ENCODE measurements at regions not wholly inside any gene's neighbourhood (a gene's known extent, or its start where the extent isn't known, plus 50 kb on each side); places are given as distances from the start of the nearest gene placed in this dataset.

DNA sequence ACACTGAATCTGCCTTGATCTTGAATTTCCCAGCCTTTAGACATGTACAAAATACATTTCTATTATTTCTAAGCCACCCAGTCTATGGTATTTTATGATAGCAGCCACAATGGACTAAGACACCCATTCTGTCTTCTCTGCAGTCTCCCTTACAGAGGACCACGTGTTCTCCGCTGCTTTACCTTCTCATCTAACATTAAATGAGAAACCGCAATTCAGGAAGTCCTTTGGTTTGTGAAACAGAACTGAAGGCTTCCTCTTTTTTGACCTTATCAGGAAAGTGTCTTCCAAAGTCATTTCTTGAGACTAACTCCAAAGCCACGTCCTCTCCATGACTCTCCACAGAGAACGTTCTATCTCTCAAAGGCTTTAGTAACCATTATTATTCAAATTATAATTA is 560.1 kb downstream of the OMA1 start:
- H3K4me3 ChIP-seq (ENCODE audit: low read depth, low read length) = no peak overlapping the region
- H3K9ac ChIP-seq = no peak overlapping the region
- H2AFZ ChIP-seq = no peak overlapping the region
- no peaks in the 10 kb centered on the region for H3K27me3 ChIP-seq (ENCODE audit: control insufficient read depth, insufficient read depth, low read length)
- no peaks in the 10 kb centered on the region for H3K9me3 ChIP-seq (ENCODE audit: control insufficient read depth, low read length)
- no peaks in the 10 kb centered on the region for H3K36me3 ChIP-seq (ENCODE audit: control insufficient read depth, insufficient read depth, low read length)
- H3K27ac ChIP-seq = no peak overlapping the region
- H3K4me2 ChIP-seq (ENCODE audit: low read length) = no peak overlapping the region
- H3K79me2 ChIP-seq = no peaks in the 10 kb centered on the region
- TF ChIP-seq, protein P1, sequence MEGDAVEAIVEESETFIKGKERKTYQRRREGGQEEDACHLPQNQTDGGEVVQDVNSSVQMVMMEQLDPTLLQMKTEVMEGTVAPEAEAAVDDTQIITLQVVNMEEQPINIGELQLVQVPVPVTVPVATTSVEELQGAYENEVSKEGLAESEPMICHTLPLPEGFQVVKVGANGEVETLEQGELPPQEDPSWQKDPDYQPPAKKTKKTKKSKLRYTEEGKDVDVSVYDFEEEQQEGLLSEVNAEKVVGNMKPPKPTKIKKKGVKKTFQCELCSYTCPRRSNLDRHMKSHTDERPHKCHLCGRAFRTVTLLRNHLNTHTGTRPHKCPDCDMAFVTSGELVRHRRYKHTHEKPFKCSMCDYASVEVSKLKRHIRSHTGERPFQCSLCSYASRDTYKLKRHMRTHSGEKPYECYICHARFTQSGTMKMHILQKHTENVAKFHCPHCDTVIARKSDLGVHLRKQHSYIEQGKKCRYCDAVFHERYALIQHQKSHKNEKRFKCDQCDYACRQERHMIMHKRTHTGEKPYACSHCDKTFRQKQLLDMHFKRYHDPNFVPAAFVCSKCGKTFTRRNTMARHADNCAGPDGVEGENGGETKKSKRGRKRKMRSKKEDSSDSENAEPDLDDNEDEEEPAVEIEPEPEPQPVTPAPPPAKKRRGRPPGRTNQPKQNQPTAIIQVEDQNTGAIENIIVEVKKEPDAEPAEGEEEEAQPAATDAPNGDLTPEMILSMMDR (IDR thresholded peaks at IDR 0.05) = no peak
- H3K4me1 ChIP-seq = no peaks in the 10 kb centered on the region

DNA sequence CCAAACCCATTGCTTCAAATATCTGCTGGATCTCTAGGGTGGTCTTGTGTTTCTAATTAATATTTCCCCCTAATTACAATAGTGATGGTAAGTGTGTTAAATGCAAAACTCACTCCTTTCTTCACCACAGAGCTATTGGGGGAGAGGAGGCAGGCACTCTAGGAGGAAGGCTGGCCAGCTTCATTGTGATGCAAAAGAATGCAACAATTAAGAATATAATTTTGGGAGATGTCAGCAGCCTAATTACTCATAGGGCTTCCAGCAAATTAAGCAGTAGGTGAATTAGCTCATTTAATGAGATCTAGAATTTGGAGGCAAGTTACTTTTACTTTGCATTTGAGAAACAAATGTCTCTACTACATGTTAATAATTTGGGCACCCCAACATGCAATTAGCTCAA is 560.4 kb upstream of the DAB1 start:
- no peaks in the 10 kb centered on the region for H3K27me3 ChIP-seq (ENCODE audit: control insufficient read depth, insufficient read depth, low read length)
- no peak overlapping the region for H3K27ac ChIP-seq
- no peaks in the 10 kb centered on the region for H3K79me2 ChIP-seq
- H3K4me1 ChIP-seq = no peaks in the 10 kb centered on the region
- TF ChIP-seq, protein P1 (IDR thresholded peaks at IDR 0.05) = no peak
- H2AFZ ChIP-seq = no peak overlapping the region
- no peaks in the 10 kb centered on the region for H3K9me3 ChIP-seq (ENCODE audit: control insufficient read depth, low read length)
- no peak overlapping the region for H3K4me3 ChIP-seq (ENCODE audit: low read depth, low read length)
- H3K4me2 ChIP-seq (ENCODE audit: low read length) = no peak overlapping the region
- no peak overlapping the region for H3K9ac ChIP-seq
- no peaks in the 10 kb centered on the region for H3K36me3 ChIP-seq (ENCODE audit: control insufficient read depth, insufficient read depth, low read length)

DNA sequence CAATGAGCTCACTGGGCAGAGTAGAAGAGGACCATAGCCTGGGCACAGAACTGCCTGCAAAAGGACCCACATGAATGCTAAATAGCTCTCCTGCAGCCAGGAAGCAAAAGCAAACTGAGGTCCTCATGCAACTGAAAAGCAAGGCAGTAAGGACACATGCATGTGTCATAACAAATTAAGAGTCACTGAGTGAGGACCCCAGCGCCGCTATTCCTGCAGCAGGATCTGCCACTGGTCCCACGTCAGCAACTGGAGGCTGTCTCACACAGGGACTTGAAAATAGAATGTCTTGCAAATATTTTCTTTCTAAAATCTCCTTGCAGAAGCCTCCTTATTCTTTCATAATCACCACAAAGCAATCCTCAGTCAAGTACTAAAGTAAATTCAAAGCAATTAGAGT is 559.6 kb upstream of the DAB1 start:
- Histone ChIP-seq H3K4me1 (no peaks in the 10 kb centered on the region), H3K4me3 (ENCODE audit: low read depth, low read length) (no peak overlapping the region), H3K27ac (no peak overlapping the region), H3K9ac (no peak overlapping the region), H3K79me2 (no peaks in the 10 kb centered on the region), H2AFZ (no peak overlapping the region), H3K27me3 (ENCODE audit: control insufficient read depth, insufficient read depth, low read length) (no peaks in the 10 kb centered on the region), H3K36me3 (ENCODE audit: control insufficient read depth, insufficient read depth, low read length) (no peaks in the 10 kb centered on the region), H3K9me3 (ENCODE audit: control insufficient read depth, low read length) (no peaks in the 10 kb centered on the region), H3K4me2 (ENCODE audit: low read length) (no peak overlapping the region)
- TF ChIP-seq, protein P1 (IDR thresholded peaks at IDR 0.05) = no peak

DNA sequence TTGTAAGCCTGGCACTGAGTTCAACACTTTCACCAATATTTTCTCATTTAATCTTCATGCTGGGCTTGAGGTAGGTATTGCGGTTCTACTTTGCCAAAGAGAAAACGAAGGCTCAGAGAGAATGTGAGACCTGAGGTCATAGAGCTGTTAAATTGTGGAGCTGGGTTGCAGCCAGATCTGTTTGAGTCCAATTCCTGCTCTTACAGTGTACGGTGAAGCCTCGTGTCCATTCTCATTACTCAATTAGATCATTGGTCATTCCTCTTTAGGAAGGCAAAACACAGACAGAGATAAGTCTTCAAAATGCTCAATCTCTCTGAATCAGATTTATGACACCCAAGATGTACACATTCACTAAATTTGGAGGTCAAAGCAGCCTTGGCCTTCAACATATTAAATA is 559.0 kb upstream of the DAB1 start:
- no peak overlapping the region for H3K4me2 ChIP-seq (ENCODE audit: low read length)
- H3K9me3 ChIP-seq (ENCODE audit: control insufficient read depth, low read length) = no peaks in the 10 kb centered on the region
- H2AFZ ChIP-seq = no peak overlapping the region
- TF ChIP-seq, protein P1 (IDR thresholded peaks at IDR 0.05) = no peak
- H3K4me1 ChIP-seq = no peaks in the 10 kb centered on the region
- H3K79me2 ChIP-seq = no peaks in the 10 kb centered on the region
- H3K36me3 ChIP-seq (ENCODE audit: control insufficient read depth, insufficient read depth, low read length) = no peaks in the 10 kb centered on the region
- no peaks in the 10 kb centered on the region for H3K27me3 ChIP-seq (ENCODE audit: control insufficient read depth, insufficient read depth, low read length)
- H3K4me3 ChIP-seq (ENCODE audit: low read depth, low read length) = no peak overlapping the region
- no peak overlapping the region for H3K9ac ChIP-seq
- no peak overlapping the region for H3K27ac ChIP-seq

DNA sequence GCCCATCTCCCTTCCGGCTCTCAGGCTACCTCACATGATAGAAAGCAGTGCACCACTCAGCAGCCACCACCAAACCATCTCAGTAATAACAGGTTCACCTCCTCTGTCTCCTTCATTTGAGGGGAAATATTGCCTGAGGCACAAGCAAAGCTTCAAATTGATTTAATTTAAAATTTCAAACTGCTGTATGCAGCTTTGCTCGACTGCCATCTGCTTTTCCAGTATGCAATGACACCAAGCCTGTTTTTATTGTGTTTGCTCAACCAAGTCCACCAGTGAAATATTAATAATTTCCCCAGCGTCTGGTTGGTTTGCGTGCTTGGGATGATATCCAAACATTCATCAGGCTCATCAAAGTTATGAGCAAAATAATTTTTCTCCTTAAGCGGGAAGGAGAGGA is 552.4 kb upstream of the DAB1 start:
- TF ChIP-seq, protein P1 (IDR thresholded peaks at IDR 0.05) = no peak
- Histone ChIP-seq H3K36me3 (ENCODE audit: control insufficient read depth, insufficient read depth, low read length) (no peaks in the 10 kb centered on the region), H3K4me3 (ENCODE audit: low read depth, low read length) (no peak overlapping the region), H3K27ac (no peak overlapping the region), H3K9me3 (ENCODE audit: control insufficient read depth, low read length) (no peaks in the 10 kb centered on the region), H2AFZ (no peak overlapping the region), H3K27me3 (ENCODE audit: control insufficient read depth, insufficient read depth, low read length) (no peaks in the 10 kb centered on the region), H3K4me1 (no peaks in the 10 kb centered on the region), H3K9ac (no peak overlapping the region), H3K79me2 (no peaks in the 10 kb centered on the region), H3K4me2 (ENCODE audit: low read length) (no peak overlapping the region)

Measured in parathyroid adenoma (tissue), 2 donors.